Activated CD4-positive, alpha-beta T cell treated with anti-CD3 and anti-CD28 coated beads for 36 hours (primary cell): ENCODE measurements at regions not wholly inside any gene's neighbourhood (a gene's known extent, or its start where the extent isn't known, plus 50 kb on each side); places are given as distances from the start of the nearest gene placed in this dataset.

Source experiments
- ATAC-seq: fragments of 200-7000 bp; cut with Tn5 transposase; one replicate; pipeline ENCODE4 v1.10.0; 2021; ENCODE audit warnings: mild to moderate bottlenecking, moderate library complexity
- CTCF ChIA-PET: fragments of 350-600 bp; sonication (Branson Sonifier 250); formaldehyde crosslinking; loops from one replicate; lab custom pipeline; 2021; ENCODE audit warnings: antibody characterized with exemption; lab: Charles Lee
- POLR2A ChIA-PET: fragments of 350-600 bp; sonication (Branson Sonifier 250); formaldehyde crosslinking; loops from one replicate; lab custom pipeline; 2021; ENCODE audit warnings: antibody characterized with exemption, inconsistent platforms; lab: Charles Lee
- DNase-seq: peaks from one replicate; pipeline ENCODE4 v3.0.0-alpha.2; 2020
- H3K27ac Mint-ChIP-seq: one replicate; pipeline ENCODE4 v1.8.0; 2021; ENCODE audit warnings: mixed read lengths
- H3K27me3 Mint-ChIP-seq: one replicate; pipeline ENCODE4 v1.8.0; 2021; ENCODE audit warnings: mixed read lengths
- H3K36me3 Mint-ChIP-seq: one replicate; pipeline ENCODE4 v1.8.0; 2021; ENCODE audit warnings: low read depth, mixed read lengths
- H3K4me1 Mint-ChIP-seq: one replicate; pipeline ENCODE4 v1.8.0; 2021; ENCODE audit warnings: mixed read lengths
- H3K4me3 Mint-ChIP-seq: one replicate; pipeline ENCODE4 v1.8.0; 2021; ENCODE audit warnings: mild to moderate bottlenecking, moderate library complexity, mixed read lengths
- H3K9me3 Mint-ChIP-seq: one replicate; pipeline ENCODE4 v1.8.0; 2021; ENCODE audit warnings: low read depth, mixed read lengths
- intact Hi-C, 2 experiments: fragments of 100-400 bp; cut with DNase I in 1 of 2; cut with micrococcal nuclease in 1 of 2; formaldehyde crosslinking; loops; one replicate each; pipeline versions ENCODE4 v1.14.2 to v1.15.1; 2022 to 2024; cut with DNase I, micrococcal nuclease

- Mint-ChIP-seq H3K27me3 (no peaks in the 10 kb centered on the region), H3K4me3 (no peak overlapping the region), H3K36me3 (no peaks in the 10 kb centered on the region), H3K4me1 (peaks cover 7% of the 10 kb centered on the region), H3K27ac (no peak overlapping the region), H3K9me3 (peaks cover 9% of the 10 kb centered on the region)
- ATAC-seq (no peak), DNase-seq (no peak)
- POLR2A ChIA-PET, result no interaction called here
- CTCF ChIA-PET, result no interaction called here
- intact Hi-C loops, result no loop called here
These were observed 205.0 kb upstream of the SASH1 start for GRCh38 chr6:148137652-148138051.

- H3K9me3 Mint-ChIP-seq, result peaks cover 9% of the 10 kb centered on the region
- H3K27me3 Mint-ChIP-seq, result peaks cover 7% of the 10 kb centered on the region
- H3K36me3 Mint-ChIP-seq, result no peaks in the 10 kb centered on the region
- peaks cover 7% of the 10 kb centered on the region for H3K4me1 Mint-ChIP-seq
- POLR2A ChIA-PET, result interaction anchor here (0.7 kb wide), 1 partner anchor 27 kb away, joined by 3 read pairs; no protein-coding TSS in a partner anchor
- DNase-seq (no peak), ATAC-seq (no peak)
- H3K27ac Mint-ChIP-seq, result no peak overlapping the region
- CTCF ChIA-PET, result interaction anchor here (0.6 kb wide), 1 partner anchor 92 kb away, joined by 4 read pairs; no protein-coding TSS in a partner anchor
- intact Hi-C loops, result no loop called here
- H3K4me3 Mint-ChIP-seq, result no peak overlapping the region
These were observed 204.1 kb upstream of the SASH1 start for GRCh38 chr6:148138573-148138972.

DNA sequence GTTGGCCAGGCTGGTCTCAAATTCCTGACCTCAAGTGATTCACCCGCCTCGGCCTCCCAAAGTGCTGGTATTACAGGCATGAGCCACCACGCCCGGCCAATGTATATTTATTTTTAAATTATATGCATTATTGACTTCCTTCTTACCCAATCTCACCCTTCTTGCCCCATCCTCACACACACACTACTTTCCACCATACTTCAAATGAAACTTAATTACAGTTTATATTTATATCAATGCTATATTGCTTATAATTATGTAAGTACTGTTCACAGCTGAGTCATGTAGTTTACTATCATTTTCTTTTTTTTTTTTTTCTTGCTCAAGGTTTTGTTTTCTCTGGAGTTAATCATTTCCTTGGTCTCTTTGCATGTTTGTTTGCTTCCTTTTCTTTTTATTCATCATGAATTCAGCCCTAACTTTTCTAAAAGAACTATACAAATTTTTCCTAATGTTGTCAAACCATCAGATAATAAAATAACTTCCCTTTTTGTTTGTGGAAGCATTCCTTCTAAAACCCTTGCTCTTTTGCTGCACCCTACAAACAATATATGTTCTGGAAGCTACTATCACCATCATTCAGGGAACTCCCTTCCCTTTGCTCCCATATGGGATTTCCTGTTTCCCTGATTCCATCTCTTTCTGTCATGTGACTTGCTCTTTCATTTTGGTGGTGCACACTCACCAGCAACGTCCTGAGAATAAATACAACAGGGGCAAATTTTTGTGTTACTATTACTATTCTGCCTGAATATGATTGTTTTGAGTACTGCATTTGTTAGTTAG lies 201.7 kb upstream of the SASH1 start:
- CTCF ChIA-PET, result interaction anchor here (1.1 to 2.1 kb wide), 2 partner anchors 25 to 40 kb away, joined by 3 to 6 read pairs; no protein-coding TSS in a partner anchor

DNA sequence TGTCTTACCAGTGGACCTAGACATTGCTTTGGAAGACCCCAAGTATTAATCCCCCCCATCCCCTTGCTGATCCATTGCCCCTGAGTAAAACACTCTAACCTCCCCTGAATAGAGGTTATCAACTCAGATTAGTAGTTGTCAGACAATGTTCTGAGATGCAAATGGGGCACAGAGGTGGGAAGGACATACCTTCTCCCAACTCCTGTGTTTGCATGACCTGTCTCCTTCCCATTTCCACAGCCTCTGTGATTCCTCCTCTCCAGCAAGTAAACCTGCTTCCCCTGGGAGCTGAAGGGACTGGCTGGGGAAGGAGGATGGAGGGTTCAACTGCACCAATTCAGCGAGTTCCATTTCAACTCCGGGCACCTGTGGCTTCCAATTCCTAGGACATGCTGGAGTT lies 199.8 kb upstream of the SASH1 start:
- POLR2A ChIA-PET, result no interaction called here
- DNase-seq, result no peak
- no peak overlapping the region for H3K4me3 Mint-ChIP-seq
- H3K27me3 Mint-ChIP-seq, result peaks cover 9% of the 10 kb centered on the region
- H3K36me3 Mint-ChIP-seq, result no peaks in the 10 kb centered on the region
- peaks cover 2% of the 10 kb centered on the region for H3K9me3 Mint-ChIP-seq
- no peak overlapping the region for H3K27ac Mint-ChIP-seq
- peaks cover 25% of the 10 kb centered on the region for H3K4me1 Mint-ChIP-seq
- CTCF ChIA-PET, result interaction anchor here (1.0 to 8.1 kb wide), 3 partner anchors 9 to 149 kb away, joined by 3 to 49 read pairs (median 3); no protein-coding TSS in a partner anchor
- intact Hi-C loops, result loop anchor here (10.0 kb wide), 3 partner anchors 322 to 1262 kb away; partner anchors contain the start of gene SUMO4 (in 1 of the 2)
- no peak for ATAC-seq

More for the DNA sequence above, 201.7 kb upstream of the SASH1 start:
- intact Hi-C loops, result loop anchor here (10.0 kb wide), 3 partner anchors 324 to 1264 kb away; partner anchors contain the start of gene SUMO4 (in 1 of the 2)
- POLR2A ChIA-PET, result no interaction called here
- ATAC-seq, result no peak
- H3K4me3 Mint-ChIP-seq, result no peak overlapping the region
- H3K4me1 Mint-ChIP-seq, result peaks cover 11% of the 10 kb centered on the region
- no peak for DNase-seq
- H3K9me3 Mint-ChIP-seq, result peaks cover 9% of the 10 kb centered on the region
- peaks cover 9% of the 10 kb centered on the region for H3K27me3 Mint-ChIP-seq
- H3K36me3 Mint-ChIP-seq, result no peaks in the 10 kb centered on the region
- no peak overlapping the region for H3K27ac Mint-ChIP-seq

DNA sequence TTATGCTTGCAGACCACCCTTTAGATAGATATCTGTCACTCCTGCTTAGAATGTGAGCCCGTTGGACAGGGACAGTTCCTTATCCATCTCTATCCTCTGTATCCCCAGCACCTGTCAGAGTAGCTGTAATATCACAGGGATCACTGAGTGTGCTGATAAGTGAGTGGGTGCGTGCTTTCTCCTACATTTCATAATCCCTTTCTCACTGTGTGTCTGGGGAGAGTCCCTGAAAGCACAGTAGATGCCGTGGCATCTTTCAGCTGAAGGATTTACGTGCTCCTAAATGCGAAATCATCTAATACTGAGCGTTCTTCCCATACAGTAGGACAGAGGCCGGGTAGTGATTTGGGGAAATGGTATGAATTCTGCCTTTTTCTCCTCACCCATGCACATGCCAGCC lies 198.9 kb upstream of the SASH1 start:
- DNase-seq (no peak), ATAC-seq (no peak)
- H3K4me1 Mint-ChIP-seq, result peaks cover 19% of the 10 kb centered on the region
- intact Hi-C loops, result loop anchor here (1.0 to 10.0 kb wide), 4 partner anchors 321 to 1261 kb away; partner anchors contain the start of gene SUMO4 (in 1 of the 2)
- POLR2A ChIA-PET, result no interaction called here
- peaks cover 9% of the 10 kb centered on the region for H3K27me3 Mint-ChIP-seq
- H3K27ac Mint-ChIP-seq, result no peak overlapping the region
- no peak overlapping the region for H3K4me3 Mint-ChIP-seq
- CTCF ChIA-PET, result interaction anchor here (1.0 to 8.1 kb wide), 2 partner anchors 8 to 21 kb away, joined by 3 to 49 read pairs; no protein-coding TSS in a partner anchor
- no peaks in the 10 kb centered on the region for H3K9me3 Mint-ChIP-seq
- no peaks in the 10 kb centered on the region for H3K36me3 Mint-ChIP-seq

- no peak overlapping the region for H3K4me3 Mint-ChIP-seq
- H3K4me1 Mint-ChIP-seq, result peaks cover 19% of the 10 kb centered on the region
- ChIA-PET POLR2A (no interaction called here), CTCF (interaction anchor here (0.6 to 8.1 kb wide), 10 partner anchors 9 to 817 kb away, joined by 3 to 49 read pairs (median 4); no protein-coding TSS in a partner anchor)
- DNase-seq (peak; percentile 85), ATAC-seq (no peak)
- peaks cover 9% of the 10 kb centered on the region for H3K27me3 Mint-ChIP-seq
- no peaks in the 10 kb centered on the region for H3K9me3 Mint-ChIP-seq
- no peak overlapping the region for H3K27ac Mint-ChIP-seq
- H3K36me3 Mint-ChIP-seq, result no peaks in the 10 kb centered on the region
- intact Hi-C loops, result loop anchor here (1.0 to 10.0 kb wide), 7 partner anchors 21 to 1260 kb away; partner anchors contain the start of genes SAMD5 (in 1 of the 2) and SUMO4 (in 1 of the 2)
These were observed 197.6 kb upstream of the SASH1 start for GRCh38 chr6:148144917-148145521.

DNA sequence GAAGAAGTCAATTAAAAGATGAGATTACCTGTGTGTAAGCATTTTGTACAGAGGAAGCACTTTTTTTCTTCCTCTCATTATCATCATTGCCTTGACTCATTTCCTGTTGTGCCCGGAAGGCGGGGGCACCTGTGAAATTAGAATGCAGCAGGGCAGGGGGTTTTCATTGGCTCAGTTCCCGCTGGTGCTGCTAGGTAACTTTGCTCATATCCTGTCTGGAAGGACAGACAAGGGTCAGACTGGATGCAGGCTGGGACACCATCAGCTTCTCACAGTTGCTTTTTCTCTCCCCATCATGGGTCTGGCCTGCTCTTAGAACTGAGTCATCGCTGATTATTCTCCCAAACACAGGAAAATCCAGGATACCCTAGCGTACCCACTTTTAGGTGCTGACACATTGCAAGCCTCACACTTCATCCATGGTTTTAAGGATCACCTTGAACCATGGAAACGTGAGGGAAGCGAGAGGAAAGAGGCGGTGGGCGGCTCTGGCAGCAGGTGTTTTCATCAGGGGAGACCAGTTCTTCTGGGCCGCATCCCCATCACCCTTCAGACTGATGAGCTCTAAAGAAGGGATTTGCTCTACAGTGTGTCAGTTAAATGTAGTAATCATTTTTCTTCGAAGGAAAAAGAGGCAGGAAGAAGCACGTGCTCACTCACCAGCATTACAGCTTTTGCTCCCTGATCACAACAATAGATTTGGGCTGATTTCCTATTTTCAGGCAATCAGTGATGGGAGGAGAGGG lies 195.7 kb upstream of the SASH1 start:
- ChIA-PET CTCF (interaction anchor here (0.8 to 8.1 kb wide), 9 partner anchors 11 to 753 kb away, joined by 3 to 49 read pairs (median 5); no protein-coding TSS in a partner anchor), POLR2A (interaction anchor here (0.5 kb wide), 1 partner anchor 124 kb away, joined by 4 read pairs; no protein-coding TSS in a partner anchor)
- DNase-seq (peak; percentile 87), ATAC-seq (peak; percentile 96)
- intact Hi-C loops, result loop anchor here (1.0 to 10.0 kb wide), 6 partner anchors 57 to 1258 kb away; partner anchors contain the start of genes SAMD5 (in 1 of the 2) and SUMO4 (in 1 of the 2)
- Mint-ChIP-seq H3K27me3 (peaks cover 9% of the 10 kb centered on the region), H3K4me3 (peak overlapping the region; percentile 35), H3K9me3 (no peaks in the 10 kb centered on the region), H3K36me3 (no peaks in the 10 kb centered on the region), H3K27ac (peak overlapping the region; percentile 92), H3K4me1 (peaks cover 19% of the 10 kb centered on the region)

DNA sequence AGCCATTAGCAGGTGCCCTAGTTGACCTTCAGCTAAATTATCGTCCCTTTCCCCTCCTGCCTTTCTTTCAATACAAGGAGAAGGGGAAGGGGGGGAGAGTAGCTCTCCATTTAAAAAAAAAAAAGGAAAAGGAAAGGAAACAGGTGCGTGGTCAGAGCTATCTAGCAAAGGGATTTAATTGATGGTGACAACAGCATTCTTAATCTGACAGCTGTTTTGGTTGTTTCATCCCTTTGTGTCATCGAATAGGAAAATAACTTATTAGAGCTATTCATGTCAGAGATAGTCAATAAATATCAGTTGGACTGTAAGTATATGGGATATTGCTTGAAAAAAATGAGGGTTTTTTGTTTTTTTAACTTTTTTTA lies 195.2 kb upstream of the SASH1 start:
- Mint-ChIP-seq H3K36me3 (no peaks in the 10 kb centered on the region), H3K27me3 (peaks cover 14% of the 10 kb centered on the region), H3K9me3 (no peaks in the 10 kb centered on the region), H3K4me3 (no peak overlapping the region), H3K27ac (no peak overlapping the region), H3K4me1 (peaks cover 19% of the 10 kb centered on the region)
- intact Hi-C loops, result loop anchor here (2.0 to 10.0 kb wide), 5 partner anchors 57 to 1257 kb away; partner anchors contain the start of genes SAMD5 (in 1 of the 2) and SUMO4 (in 1 of the 2)
- POLR2A ChIA-PET, result interaction anchor here (0.5 kb wide), 1 partner anchor 124 kb away, joined by 4 read pairs; no protein-coding TSS in a partner anchor
- CTCF ChIA-PET, result interaction anchor here (0.8 to 8.1 kb wide), 9 partner anchors 11 to 754 kb away, joined by 3 to 49 read pairs (median 5); no protein-coding TSS in a partner anchor
- DNase-seq (no peak), ATAC-seq (no peak)

DNA sequence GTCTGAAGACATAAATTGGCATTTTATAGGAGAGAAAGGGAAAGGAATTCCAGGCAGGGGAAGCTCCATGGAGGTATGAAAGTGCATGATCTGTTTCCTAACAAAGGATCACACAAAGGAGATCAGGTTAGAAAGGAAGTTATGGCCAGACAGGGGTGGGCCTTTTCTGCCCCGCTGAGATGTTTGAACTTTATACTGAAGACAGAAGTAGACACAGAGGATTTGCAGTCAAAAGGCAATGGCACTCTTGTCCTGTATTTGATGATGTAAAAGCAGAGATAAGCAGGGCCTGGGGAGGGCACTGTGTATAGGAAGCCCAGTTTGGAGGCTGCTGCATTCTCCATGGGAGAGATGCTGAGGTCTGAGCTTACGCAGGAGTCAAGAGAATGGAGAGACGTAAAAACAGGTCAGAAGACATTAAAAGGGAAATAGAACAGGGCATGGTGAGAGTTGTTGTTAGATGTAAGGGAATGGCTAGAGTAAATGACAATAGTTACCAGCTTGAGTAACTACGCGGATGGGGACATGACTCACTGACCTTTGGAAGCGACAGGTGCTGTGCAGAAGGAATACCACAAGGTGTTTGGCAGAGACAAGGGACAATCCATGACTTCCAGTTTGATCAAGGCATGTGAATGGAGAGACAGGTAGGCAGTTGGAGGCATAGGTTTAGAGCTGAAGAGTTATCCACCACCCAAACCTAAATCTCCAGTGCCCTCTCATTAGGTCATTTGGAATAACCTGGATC lies 190.6 kb upstream of the SASH1 start:
- H3K4me1 Mint-ChIP-seq, result peaks cover 4% of the 10 kb centered on the region
- CTCF ChIA-PET, result interaction anchor here (1.0 kb wide), 1 partner anchor 9 kb away, joined by 3 read pairs; no protein-coding TSS in a partner anchor

GRCh38 chr6:148154668-148155067 lies 188.0 kb upstream of the SASH1 start:
- Mint-ChIP-seq H3K36me3 (no peaks in the 10 kb centered on the region), H3K27me3 (peaks cover 7% of the 10 kb centered on the region), H3K9me3 (peaks cover 2% of the 10 kb centered on the region), H3K27ac (no peak overlapping the region), H3K4me3 (no peak overlapping the region), H3K4me1 (no peaks in the 10 kb centered on the region)
- no peak for ATAC-seq
- ChIA-PET CTCF (interaction anchor here (0.9 to 1.4 kb wide), 2 partner anchors 9 to 11 kb away, joined by 3 to 5 read pairs; no protein-coding TSS in a partner anchor), POLR2A (no interaction called here)
- no peak for DNase-seq
- intact Hi-C loops, result no loop called here

More for the DNA sequence above, 190.6 kb upstream of the SASH1 start:
- Mint-ChIP-seq H3K9me3 (no peaks in the 10 kb centered on the region), H3K27me3 (peaks cover 7% of the 10 kb centered on the region), H3K27ac (no peak overlapping the region), H3K36me3 (no peaks in the 10 kb centered on the region), H3K4me3 (no peak overlapping the region)
- intact Hi-C loops, result no loop called here
- ATAC-seq, result no peak
- POLR2A ChIA-PET, result no interaction called here
- no peak for DNase-seq
